NCI-H2227 (cell line): ENCODE measurements at regions not wholly inside any gene's neighbourhood (a gene's known extent, or its start where the extent isn't known, plus 50 kb on each side); places are given as distances from the start of the nearest gene placed in this dataset.
"Not testable (repeated sequence)": the region's sequence is repeated elsewhere in the genome, so short reads cannot be mapped to it uniquely, and the experiment has no call there.

ENCODE experiments used
- DNase-seq: peaks from one replicate; lab custom pipeline; 2025; ENCODE audit not compliant: unreplicated experiment; lab: John Stamatoyannopoulos, UW

DNA sequence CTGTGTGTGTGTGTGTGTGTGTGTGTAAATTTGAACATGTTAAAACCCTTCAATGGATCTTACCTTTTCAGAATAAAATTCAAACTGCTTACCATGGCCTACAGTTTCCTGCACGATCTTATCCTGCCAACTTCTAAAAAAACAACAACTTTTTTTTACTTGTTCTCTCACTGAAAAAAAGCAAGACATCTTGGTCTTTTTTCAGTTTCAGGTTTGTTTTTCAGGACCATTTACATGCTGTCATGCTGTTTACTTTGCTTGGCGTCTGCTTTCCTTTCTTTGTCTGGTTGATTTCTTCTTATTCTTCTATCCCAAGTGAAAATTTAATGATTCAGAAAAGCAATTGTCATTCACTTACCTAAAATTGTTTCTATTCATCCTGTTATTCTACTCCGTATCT, 286.3 kb upstream of the TMEFF2 start:
- no peak for DNase-seq

DNA sequence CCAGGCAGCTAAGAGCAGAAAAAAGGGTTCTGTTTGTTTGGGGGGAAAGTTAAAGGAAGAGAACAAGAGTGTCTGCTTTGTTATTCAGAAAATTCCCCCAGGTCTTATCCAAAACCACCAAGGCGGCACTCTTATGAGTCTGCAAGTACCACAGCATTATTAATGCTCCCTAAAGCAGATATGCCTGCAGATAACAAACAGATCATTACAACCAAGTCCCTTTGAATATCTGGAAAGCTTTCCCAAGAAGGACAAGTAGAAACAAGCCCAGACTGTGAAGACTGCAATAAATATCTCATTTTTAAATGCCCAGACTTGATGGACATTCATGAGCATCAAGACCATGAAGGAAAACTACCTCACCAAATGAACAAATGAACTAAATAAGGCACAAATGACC, 278.6 kb upstream of the TMEFF2 start:
- DNase-seq: no peak

DNA sequence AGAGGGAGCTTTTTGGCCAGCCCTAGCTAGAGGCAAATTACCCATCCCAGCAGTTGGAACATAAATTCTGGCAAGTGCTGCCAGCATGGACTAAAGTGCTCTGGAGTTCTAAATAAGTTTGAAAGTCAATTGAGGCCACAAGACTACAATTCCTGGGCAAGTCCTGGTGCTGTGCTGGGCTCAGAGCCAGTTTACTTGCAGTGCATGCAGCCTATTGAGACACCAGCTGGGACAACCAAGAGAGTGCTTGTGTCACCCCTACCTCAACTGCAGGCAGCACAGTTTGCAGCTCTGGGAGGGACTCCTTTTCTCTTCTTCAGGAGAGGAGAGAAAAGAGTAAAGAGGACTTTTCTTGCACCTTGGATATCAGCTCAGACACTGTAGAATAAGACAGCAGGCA, 277.2 kb upstream of the TMEFF2 start:
- DNase-seq: no peak

DNA sequence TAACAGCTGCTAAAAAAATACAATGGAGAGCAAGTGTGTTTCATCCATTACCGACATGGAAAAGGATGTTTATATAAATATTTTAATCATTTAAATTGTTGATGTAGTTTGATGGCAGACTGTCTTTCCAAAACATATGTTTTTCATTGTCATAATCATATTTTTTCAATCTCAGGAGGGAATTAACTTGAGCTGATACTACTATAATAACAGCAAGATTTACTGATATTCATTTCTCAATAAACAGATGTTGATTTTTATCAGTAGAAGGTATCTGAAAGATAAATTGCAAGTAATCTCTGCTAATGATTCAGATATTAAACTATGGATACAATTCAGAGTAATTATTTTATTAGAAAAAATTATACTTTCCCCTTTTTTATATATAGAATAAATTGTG, 274.9 kb upstream of the TMEFF2 start:
- no peak for DNase-seq

DNA sequence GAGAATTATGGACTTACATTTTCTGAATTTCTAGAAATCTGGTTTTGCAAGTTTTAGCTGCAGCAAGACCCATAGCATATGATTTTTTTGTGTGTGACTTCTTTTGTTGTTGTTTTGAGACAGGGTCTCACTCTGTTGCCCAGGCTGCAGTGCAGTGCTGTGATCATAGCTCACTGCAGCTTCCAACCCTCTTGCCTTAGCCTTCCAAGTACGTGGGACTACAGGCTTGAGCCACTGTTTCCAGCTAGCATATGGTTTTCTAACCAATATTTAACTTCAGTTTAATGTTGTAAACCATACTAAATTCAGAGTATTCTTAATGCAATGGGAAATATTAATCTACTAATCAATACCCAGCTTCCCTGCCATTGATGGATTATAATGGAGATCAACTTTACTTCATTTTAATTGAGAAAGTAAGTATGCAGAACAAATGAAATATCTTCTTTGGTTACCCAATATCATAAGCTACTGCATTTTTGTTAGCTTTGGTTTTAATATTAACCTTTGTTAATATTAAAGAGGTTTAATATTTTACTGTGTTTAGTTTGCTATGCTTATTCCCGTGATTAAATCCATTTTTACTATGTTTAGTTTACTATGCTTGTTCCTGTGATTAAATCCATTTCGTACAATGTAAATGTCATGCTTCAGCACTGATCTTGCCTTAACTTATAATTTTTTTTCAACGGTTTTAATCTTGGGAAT, 273.4 kb upstream of the TMEFF2 start:
- DNase-seq: no peak

DNA sequence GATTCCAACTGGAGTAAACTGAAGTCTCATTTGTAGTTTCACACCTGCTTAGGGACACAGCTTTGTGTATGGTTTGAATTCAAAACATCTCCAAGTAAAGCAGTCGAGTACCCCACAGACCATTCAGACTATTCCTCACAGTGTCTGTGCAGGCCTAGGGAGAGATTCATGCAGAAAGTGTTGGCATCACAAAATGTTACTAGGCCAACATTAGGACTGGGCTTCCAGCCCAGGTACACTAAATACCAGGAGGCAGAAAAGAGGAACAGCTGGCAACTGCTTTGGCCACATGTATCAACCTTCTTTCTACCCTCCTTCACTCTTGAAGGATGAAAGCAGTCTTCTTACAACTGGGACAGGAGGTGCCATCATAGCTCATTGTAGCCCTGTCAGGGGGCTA, 270.4 kb upstream of the TMEFF2 start:
- no peak for DNase-seq

DNA sequence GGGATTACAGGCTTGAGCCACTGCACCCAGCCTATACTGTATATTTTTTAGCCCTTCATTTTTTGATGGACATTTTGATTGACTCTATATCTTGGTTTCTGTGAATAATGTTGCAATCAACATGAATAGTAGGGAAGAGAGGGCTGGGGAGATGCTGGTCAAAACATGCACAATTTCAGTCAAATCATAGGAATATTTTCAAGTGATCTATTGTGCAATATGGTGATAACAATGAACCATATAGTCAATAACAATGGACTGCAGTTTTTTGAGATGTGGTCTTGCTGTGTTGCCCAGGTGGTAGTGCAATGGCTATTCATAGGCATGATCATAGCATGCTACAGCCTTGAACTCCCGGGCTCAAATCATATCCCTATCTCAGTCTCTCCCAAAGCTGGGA, 264.7 kb upstream of the TMEFF2 start:
- DNase-seq: no peak

DNA sequence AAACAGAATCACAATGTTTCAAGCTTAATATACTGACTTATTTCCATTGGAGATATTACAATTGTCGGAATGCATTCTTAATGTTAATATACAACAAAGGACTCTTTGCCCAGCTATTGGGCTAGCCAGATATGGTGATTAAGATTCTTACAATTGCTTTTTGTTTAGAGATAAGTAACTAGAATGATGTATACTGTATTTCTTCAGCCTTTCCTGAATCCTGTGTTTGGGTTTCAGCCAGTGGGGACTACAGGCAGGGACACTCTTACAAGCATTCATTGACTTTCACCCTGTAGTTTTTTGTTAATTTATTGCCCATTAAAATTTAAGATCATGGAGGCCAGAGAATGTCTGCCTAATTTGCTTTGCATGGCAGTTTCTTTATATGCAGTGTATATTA, 254.1 kb upstream of the TMEFF2 start:
- no peak for DNase-seq

DNA sequence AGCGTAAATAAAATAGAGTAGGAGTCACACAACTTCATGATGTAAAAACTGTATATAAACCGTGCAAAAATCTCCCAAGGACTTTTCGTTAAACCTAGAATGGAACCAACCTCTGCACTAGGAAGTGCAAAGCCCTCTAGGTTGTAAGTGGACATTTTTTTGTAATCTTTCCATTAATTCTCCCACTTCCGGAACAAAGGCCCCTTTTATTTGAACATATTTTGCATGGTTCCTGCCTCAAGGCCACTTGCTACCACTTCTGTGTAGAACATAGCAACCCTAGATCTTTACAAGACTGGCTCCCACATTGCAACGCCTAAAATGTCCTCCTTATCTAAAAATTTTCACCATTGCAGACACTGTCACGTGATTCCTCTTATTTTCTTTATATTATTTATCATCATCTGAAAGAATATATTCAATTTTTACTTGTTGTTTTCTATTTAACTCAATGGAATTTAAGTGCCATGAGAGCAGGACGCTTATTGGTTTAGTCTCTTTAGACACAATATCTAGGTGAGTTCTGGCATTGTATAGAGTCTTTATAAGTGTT, 249.6 kb upstream of the TMEFF2 start:
- no peak for DNase-seq

DNA sequence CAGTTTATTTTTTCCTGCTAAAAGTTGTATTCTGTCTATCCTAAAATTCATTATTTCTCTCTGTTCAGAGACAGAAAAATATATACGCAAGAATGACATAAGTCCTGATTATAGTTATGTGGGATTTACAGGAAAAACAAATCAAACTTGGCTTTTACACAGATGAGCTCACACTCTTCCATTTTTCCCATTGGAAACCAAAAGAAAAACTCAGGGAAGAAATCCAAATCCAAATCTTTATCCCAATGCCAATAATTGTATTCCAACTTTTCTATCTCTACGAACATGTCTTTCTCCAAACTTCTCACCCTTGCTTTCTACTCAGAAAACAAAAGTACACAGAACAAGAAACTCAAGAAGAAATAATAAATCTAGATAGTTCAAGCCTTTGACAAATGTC, 249.1 kb upstream of the TMEFF2 start:
- DNase-seq: no peak

DNA sequence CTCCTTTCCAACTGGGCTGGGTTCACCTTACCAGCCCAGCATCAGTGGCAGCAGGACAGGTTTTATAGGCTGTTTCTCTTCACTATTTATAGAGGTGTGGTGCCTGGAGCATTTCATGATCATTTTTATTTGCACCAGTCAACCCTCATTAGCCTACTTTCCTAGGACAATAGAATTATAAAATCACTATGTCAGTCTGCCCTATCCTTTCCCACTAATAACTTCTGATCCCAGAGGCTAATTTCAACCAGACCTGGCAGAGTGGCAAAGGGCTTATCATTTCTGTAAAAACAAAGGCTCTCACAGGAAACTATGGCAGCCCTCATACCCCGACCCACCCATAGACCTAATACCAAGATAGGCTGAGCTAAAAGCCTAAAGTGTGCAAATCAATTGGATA, 243.5 kb upstream of the TMEFF2 start:
- DNase-seq: no peak

DNA sequence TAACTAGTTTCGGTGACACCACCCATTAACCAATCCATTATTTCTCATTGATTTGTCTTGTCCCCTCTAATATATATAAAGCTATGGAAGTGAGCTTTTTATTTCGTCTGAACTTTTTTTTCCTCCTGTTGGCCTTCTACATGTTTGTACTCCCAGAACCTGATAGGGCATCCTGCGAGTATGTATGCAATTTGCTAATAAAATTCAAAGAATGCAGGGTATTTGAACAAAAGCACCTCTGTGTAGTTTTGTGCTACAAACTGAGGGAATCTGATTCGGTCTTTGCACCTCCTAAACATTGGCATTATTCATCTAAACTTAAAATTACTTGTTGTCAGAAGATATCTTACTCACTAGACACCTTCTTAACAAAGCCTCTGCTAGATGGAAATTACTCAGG, 242.9 kb upstream of the TMEFF2 start:
- DNase-seq: no peak

DNA sequence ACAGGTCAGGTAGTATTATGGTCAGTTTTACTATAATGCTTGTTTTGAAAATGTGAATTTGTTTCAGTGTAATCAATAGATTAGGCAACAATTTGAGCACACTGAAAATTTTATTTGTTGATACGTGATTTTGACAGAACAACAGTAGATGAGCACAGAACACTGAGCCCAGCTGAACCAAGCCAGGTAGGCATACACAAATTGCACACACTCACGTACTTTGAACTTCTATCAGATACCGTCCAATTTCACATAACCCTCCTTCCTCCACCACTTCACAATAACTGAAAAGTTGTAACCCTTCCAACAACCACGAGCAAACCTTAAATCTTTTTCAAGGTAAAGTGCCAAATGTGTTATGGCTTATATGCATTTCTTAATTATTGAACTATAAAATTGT, 229.5 kb upstream of the TMEFF2 start:
- DNase-seq: no peak

DNA sequence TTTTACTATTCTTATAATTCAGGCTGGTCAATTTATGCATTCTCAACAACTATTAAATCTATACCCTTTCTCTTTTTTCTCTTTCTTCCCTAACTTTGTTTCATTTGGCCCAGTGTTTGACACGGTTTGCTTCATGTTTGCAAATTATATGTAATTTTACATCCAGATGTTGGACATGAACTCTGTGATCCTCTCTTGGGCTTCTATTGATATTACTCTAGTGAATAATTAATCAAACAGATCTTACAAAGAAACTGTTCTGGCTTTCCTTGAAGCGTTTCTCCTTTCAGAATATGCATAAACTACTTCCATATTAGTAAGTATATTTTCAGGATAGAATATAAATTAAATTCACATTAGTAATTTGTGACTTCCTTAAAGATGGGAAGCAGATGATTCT, 225.1 kb upstream of the TMEFF2 start:
- no peak for DNase-seq

DNA sequence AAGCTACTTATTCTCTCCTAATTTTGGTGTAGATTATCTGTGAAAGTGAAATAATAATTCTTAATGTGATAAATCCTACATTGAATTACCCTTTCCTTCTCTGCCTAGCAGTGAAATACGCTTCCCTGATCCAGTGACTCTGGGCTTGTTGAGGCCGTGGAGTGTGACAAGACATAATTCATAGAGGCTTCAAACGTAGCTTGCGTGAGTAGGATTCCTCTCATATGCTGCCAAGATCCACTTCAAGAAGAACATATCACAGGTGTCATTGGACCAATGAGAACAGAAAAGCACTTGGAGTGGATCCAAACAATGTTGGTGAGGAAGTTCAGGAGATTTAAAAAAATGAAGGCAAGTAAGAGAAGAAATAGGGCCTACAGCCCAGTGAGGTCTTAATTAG, 221.3 kb upstream of the TMEFF2 start:
- no peak for DNase-seq

DNA sequence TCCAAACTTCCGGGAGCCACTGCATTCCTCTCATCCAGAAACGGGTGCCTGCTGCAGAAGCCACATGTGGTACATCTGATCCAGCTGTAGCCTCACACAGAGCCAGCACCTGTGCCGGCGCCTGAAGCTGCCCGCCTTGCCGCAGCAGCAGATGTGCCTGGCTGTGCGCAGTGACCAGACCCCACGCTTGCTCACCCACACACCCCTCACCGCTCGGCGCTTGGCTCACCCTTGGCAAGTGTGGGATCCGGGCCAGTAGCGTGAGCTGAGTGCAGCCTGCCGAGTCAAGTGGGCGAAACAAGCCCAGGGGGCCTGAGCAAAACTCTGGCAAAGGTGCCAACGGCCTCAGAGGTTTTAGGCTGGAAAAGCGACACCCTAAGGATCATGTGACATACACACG, 220.1 kb upstream of the TMEFF2 start:
- DNase-seq: no peak

DNA sequence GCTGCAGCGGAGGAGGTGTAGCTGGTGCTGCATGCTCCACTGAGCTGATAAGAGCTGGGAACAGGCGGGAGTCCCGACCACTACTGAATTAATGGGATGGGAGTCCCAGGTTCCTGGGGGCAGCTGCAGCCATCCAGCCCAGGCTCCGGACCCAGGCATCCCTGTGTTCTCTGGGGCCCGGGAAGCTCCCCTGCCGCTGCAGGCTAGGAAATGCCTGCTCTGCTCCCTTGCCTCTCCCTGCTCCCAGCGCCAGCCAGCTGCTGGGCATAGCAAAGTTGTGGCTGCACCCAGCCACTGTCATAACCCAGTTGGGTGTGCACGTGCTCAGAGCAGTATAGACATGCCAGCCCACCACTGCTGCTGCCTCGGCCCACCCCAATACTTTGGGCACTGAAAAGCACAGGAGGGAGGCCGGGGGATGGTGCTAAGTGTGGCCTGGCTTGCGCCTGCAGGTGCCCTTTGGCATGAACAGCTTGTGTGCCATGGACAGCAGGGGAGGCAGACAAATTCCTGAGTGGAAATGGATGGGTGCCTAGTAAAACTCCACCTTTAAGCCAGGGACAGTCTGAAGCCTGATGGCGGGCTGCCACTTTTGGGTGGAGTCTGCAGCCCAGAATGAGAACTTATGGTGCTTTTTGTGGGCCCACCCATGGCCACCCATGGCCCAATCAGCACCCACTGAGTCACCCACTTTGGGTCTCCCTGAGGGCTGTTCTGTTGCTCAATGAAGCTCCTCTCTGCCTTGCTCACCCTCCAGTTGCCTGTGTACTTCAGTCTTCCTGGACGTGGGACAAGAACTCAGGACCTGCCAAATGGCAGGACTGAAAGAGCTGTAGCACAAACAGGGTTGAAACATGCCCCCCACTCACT, 219.3 kb upstream of the TMEFF2 start:
- no peak for DNase-seq

DNA sequence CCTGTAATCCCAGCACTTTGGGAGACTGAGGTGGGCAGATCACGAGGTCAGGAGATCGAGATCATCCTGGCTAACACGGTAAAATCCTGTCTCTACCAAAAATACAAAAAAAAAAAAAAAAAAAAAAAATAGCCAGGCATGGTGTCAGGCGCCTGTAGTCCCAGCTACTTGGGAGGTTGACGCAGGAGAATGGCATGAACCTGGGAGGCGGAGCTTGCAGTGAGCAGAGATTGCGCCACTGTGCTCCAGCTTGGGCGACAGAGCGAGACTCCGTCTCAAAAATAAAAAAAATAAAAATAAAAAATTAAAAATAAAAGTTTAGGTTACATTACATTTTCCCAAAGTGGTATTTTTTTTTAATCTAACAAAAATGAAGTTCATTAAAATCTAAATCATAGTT, 218.1 kb upstream of the TMEFF2 start:
- DNase-seq: not testable (repeated sequence)

DNA sequence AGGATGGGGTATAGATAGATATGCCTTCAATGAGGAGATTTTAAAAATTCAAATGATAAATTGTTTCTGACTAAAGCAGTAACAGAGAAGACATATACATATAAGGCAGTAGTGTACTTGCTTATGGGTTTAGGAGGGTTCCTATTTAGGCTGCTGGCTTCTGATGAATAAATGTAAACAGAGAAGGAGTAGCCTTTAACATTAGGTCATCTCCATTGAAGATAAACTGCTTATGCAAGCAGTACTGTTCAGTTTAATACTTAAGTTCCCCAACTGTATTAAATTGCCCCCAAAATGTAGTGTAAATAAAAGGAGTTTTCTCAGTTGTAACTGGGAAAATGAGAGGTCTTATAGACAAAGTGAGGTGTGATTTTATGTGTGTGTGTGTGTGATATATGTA, 217.7 kb upstream of the TMEFF2 start:
- DNase-seq: no peak

DNA sequence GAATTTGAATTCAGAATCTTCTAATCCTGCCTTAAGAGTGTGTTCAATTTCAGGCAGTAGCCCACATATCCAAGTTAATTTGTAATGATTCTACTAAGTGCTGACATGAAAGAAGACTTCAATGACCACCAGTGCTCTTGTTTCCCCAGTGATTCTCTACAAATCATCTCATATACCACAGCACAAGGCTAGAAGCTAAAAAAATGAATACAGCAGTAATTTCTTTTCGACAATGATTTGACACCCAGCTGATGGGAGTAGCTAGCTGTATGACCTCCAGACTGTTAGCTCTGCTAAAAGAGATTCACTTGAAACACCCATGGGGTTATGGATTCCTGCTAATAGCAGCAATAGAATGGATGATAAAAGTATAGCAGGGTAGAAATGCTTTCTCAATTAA, 217.0 kb upstream of the TMEFF2 start:
- DNase-seq: no peak

DNA sequence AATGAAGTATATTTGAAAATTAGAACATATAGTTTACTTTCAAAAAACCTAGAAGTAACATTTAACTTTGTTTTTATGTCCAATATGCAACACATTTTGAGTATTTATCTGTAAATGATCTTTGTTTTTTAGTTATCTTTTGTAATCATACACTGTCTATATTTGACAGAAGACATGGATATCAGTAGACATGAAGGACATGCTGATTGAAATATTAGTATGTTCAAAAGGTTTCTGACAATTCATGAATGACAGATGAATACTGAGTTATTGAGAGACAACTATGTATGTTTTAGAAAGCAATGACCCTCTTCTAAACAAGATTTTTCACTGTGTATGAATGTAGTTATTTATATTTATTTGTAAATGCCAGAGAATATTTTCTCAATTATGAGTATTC, 215.6 kb upstream of the TMEFF2 start:
- no peak for DNase-seq

DNA sequence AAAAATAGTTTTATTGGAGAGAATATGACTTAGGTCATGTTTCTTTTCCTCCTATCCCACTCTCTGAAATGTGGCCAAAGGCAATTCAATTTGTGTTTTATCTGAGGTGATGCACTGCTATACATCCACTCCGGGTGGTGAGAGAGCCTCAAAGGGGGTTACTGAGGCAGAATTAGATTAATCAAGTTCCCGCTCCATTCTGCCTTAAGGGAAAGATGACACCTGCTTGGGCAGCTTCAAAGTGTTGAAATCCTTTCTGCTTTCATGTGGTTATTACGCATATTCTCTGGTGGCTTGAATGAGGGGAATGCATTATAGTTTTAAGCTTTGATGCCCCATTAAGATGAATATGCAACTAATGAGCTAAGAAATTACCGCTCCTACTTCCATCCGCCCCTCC, 213.0 kb upstream of the TMEFF2 start:
- DNase-seq: no peak
